HG03571 (cell line): ENCODE measurements at regions not wholly inside any gene's neighbourhood (a gene's known extent, or its start where the extent isn't known, plus 50 kb on each side); places are given as distances from the start of the nearest gene placed in this dataset.

Source experiments
- ATAC-seq: cut with Tn5 transposase; IDR thresholded peaks from one replicate; pipeline ENCODE4 v1.9.1; 2021; ENCODE audit not compliant: unreplicated experiment

DNA sequence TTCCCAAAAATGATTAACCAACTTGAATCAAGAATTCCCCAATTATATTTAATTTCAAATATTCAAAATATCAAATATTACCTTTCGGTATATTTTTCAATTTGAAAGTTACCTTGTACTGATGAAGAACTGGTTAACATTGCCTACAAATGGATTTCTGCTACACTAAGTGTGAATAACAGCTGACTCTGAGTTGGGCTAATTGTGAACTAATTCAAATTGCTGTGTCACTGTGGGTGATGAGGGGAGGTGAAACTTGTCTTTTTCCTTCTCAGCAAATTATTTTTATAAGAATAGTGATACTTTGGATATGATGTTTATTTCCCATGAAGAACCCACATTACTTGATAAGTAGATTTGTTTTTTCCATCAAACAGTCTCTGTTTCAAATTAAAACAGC lies 103.4 kb upstream of the RPS23 start:
- ATAC-seq: no peak

DNA sequence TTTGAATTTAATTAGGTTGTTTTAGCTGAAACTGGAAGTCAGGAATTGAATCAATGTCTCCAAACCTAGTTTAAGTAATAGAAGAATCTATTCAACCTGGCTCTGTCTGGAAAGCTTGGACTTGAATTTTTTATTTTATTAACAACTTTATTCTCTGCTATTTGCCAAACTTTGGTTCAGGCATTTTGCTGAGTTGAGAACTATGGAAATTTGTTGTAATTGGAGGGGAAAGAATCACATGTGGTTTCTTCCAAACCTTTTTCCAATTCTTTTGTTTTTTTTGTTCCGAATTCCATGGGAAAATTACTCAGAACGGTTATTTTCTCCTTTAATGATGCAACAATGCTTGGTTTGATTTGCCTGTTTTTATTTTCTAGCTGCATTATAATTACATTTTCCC lies 98.2 kb upstream of the RPS23 start:
- no peak for ATAC-seq

DNA sequence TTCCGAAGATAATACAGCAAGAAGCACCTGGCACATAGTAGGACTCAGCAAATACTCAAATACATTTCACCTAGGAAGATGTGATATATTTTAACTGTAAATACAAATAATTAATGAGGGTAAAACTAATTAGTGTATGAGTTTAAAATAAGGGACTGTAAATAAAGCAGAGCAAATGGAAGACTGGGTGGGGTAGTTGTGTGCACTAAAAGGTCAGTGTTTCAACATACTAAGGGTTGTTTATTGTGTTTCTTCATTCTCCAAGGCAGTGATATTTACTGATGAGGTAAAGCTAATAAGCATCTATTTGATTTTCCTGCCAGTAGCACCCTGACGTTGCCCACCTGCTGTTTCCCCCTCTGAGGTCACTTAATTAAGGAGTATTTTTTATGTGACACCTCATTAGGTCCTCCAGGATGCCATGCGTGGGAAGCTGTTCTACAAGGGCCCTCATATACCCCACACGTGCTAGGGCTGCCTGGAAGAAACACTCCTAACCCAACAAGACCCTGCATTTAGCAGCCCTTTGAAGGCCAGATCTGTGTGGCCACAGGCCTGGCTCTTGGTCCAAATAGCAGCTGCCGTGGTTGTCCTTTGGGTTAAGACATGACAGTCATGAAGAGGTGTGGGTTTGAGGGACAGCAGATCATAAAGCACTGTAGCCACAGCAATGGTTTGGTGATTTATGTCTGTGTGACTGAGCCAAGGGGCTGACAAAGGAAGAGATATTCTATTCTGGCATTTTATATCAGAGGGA lies 97.5 kb upstream of the RPS23 start:
- no peak for ATAC-seq

DNA sequence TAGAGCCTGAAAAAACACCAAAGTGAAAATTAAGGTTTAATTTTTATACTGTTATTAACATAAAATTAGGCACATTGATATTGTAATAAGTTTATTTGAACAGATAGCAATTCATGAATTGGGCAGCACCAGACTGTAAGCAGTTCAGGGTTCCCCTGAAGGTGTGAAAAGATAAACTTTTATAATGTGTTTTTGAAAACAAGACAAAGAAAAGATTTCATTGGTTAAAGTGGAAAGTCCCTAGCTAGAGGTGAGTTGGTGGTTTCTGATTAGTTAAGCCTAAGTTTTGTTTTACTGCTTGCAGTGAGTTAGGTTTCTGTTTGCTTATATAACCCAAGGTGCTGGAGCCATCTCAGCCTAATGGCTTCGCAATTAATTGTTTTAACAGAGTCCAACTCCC lies 96.5 kb upstream of the RPS23 start:
- ATAC-seq: no peak

DNA sequence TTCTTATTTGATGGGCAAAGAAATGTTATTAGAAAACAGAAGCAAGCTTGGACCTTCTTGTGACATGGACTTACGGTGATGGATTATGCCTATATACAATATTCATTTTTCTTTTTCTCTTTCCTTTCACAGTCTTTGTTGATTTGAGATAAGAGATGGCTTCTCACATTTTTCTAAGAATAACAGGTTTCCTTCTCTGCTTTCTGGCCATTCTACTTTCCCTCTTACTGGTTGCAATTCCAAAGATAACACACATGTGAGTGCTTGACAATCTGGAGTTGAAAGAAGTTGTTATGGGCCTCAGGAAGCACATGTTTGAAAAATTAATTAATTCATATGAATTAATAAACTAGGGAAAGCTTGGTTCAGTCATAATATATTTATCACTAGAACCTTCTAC lies 89.8 kb upstream of the RPS23 start:
- ATAC-seq: no peak

DNA sequence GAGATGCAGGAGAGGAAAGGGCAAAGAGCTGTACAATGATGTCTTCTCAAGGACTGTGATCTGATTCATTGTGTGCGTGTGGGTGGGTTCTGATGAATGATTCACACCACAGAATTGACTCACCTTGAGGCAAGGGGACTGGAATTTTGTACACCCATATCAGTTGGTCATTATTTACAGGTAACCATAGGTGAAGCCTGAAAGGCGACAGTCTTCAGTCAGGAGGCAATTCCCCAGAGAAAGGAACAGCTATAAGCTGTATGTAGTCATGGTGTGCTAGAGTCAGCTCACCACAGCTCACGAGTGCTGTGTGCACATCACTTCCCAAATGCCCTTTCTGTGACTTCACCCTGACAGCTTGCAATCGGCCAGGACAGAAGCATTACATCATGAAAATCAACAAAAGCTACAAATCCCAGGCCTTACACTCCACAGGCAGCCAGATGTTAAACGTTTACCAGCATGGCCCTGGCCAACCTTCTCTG lies 87.6 kb upstream of the RPS23 start:
- ATAC-seq: no peak

DNA sequence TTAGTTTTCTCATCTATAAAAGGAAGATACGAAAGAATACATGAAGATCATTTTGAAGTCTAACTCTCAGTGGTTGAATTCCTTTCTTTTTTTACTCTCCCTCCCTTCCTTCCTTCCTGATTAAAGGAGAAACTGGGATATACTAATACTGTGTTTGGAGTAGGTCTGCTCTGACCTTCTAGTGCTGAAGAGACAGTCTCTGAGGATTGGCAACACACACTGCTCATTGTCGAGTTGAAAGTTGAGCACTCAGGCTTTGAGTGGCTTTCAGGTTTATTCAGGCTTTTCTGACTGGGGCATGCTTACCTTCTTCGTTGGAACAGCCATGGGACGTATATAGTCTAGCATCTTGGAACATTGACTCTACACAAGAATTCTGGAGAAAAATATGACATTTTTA lies 86.9 kb upstream of the RPS23 start:
- ATAC-seq: no peak

DNA sequence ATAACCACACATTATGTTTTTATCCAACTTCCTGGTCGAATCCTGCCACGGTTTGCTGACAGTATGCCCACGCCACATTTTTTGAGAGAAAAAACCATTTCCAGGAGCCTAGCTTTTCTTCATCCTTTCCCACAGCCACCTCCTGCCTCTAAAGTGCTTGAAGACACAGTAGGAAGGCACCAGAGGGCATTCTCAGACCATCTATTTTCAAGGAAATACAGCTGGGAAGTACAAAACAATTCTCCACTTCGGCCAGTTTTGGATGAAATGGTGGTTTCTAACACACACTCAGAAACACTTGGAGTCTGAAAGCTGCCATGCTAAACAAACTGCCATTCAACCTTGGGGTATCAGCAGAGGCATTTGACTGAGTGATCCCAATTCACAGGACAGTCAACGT lies 86.3 kb upstream of the RPS23 start:
- ATAC-seq: no peak

DNA sequence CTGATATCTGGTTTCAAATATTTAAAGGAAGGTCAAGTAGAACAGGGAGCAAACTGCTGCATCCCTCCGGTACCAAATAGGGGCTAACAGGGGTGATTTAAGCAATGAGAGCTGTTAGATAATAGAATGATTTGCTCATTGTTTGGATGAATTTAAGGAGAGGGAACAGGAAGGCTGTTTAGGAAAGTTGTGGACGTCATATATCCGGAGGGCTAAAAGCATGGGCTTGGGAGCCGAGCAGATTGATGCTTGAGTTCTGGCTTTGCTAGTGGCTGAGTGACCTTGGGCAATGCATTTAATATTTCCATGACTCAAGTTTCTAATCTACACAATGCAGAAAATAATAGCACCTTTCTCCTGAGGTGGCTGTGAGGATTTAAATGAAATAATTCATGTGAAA lies 85.4 kb upstream of the RPS23 start:
- ATAC-seq: no peak

DNA sequence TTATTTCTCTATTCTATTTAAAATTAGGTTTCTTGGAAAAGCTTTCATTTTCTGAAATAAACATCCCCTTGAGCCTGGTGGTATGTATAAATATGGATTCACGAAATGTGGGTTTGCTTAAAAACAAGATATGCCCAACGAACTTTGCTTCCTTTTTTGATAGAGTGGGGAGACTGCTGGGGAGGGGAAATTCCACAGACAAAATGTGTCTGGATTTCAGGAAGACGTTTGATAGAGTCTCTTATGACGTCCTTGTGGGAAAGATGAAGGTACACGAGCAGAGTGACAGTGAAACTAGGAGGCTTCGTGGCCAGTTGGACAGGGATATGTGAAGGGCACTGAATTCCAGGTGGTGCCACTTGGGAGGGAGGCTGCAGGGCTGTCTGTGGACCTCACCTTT lies 84.5 kb upstream of the RPS23 start:
- ATAC-seq: no peak

DNA sequence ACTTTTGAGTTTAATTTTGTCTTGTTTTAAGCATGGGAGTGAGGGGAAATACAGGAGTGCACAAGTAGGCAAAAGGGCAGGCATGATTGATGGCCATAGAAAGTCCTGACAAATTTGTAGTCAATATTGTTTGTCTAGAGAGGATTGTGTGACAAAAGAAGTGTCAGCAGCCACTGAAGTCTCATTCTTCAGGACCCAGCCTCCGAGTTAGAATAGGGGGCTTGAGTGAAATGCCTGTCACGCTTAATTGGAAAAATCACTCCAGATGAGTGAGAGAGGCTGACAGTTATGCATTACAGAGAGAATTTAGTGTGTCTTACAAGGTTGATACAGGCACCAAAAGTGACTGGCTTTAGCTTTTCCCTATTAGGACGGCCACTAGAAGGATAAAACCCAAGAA lies 81.9 kb upstream of the RPS23 start:
- ATAC-seq: no peak

DNA sequence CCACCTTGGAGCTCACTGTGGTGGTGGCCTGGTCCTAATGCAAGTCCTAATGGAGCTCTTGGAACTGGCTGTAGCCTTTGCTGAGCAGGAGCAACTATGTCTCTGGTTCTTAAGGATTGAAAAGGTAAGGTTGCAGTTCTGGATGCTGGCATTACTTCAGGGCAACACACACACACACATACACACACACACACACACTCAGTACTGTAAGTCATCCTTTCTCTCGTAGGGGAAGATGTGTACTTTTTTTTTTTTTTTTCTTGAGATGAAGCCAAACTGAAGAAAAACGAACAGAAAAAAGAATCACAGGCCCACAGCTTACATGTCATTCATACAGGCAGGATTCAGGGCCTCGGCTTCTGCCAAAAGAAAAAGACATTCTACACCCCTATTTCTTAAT lies 81.1 kb upstream of the RPS23 start:
- ATAC-seq: no peak

DNA sequence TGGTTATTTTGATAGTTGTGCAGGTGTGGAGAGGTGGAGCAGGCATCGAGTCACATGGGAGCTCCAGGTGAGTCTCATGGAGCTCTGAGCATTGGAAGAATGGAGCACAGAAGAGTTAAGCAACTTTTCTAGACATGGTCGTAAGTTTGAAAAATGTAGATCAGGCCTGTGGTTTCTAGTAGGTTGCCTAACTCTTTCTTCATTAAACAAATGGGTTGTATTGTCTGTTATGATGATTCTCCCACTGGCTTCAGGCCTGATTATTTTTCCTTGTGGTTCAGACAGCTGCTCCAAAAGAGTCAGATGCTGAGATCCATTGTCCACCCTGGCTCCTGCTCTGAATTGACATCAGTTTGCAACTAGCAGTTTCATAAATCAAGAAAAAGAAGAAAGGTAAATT lies 80.3 kb upstream of the RPS23 start:
- ATAC-seq: no peak

DNA sequence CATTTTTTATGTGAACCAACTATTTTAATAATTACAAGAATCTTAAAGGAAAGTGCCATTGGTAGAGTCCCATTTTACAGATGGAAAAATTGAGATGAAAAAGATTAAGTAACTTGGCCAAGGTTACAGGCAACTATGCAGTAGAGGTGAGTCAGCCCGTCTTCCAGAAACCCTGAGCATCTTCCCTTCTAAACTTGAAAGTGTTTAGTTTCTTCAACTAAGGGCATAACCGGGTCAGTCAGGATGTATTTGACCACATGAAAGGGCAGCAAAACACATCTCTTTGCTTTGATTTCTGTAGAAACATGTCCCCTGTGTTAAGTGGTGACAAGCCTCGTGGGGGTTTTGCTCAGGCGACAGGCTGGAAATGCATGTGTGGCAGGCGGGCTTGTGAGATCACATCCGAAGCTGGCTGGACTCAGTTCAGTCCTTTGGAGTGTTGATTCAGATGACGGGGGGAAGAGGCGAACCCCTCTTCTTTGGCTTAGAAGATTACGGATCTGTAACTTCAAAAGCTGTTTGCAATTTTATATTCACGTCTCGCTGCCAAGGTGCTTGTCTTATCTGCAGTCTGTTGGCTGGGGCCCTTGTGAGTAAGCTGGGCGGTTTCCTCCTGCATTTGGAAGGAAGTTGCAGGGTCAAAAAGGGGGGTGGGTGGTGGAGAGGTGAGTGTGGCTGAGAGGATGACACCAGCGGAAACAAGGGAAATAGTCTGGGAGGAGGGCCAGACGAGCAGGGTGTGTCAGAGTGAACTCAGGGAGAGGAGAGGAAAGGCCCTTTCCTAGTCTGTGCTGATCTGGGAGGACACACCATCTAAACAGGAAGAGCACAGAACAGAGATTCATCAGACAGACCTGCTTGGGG lies 78.9 kb upstream of the RPS23 start:
- peak; percentile 41 for ATAC-seq

DNA sequence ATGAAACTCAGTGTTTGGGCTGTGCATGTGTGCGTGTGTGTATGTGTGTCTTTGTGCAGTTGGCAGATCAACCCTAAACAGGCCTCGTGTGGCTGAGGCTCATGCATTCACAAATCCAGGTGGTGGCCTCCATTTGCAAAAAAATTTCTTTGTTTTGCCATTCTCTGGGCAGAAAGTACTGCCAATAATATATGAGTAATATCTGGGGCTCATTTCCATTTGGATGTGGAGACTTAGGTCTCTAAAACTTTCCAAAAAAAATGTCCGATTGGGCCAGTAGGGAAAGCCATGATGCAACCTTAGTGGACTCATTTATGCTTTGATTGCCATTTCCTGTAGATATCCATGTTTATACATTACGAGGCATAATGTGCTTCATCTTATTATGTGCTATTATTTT lies 77.9 kb upstream of the RPS23 start:
- no peak for ATAC-seq

DNA sequence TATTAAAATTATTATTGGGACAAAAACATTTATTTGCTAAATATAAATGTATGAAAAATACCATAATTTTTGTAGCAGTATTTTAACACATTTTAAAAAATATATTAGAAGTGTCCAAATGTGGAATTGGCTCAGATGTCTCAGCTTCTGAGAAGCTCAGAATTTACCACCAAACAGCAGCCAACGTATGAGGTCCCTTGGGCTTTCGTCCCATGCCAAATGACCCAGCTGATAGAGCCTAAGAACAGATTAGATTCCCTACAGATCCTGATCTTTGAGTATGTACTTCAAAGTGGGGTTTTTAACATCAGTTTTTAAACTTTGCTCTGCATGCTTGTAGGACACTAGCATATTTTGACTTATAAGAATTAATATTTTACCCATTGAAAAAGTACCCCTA lies 77.3 kb upstream of the RPS23 start:
- ATAC-seq: no peak

DNA sequence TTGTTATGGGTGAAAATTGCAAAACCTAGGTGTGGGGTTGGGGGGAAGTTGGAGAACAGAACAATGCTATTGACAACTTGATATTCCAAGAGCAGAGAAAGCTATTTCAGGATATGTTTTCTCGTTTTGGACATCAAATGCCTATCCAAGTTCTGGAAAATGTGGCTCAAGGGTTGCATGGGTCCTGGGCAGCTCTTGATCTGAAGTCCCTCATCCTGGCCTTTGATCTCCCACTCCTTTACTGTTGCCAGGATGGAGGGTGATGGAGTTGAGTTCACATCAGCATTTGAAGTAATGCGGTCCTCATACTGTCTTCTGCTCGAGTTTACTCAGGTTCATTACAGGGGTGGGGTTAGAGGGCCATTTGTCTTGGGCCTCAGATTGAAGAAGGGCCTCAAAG lies 76.9 kb upstream of the RPS23 start:
- no peak for ATAC-seq

DNA sequence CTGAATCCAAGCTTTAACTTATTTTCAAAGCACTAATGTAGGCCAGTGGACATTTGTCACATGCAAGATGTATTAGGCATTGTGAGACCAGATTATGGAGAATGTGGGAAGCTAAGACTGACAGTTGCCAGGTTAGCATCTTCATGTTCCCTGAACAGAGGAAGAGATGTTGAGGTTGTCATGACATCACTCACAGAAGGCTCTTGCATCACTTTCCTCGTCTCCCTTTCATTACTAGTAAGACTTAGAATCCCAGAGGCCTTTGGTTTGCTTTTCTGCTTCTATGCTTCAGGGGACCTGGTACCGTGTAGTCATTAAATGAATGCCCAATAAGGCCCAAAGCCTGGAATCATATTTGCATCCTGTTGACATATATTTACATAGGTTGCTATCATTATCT lies 76.4 kb upstream of the RPS23 start:
- no peak for ATAC-seq

DNA sequence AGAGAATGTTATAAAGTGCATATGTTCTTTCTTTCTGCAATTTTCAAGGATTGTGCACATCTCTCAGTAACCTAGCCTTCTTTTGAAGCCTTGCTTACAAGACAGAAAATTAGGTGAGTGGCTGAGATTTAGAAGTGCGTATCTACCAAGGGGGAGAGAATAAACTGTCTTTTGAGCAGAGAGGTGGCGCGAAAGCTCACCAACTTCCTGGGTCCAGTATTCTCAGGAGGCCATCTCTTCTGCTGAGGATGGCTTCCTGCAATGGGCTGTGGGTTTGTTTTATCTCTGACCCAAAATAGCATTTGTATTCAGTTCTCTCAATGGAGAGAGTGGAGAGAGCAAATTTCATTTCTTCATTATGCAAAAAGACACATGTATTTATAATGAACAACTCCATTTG lies 75.4 kb upstream of the RPS23 start:
- ATAC-seq: no peak

DNA sequence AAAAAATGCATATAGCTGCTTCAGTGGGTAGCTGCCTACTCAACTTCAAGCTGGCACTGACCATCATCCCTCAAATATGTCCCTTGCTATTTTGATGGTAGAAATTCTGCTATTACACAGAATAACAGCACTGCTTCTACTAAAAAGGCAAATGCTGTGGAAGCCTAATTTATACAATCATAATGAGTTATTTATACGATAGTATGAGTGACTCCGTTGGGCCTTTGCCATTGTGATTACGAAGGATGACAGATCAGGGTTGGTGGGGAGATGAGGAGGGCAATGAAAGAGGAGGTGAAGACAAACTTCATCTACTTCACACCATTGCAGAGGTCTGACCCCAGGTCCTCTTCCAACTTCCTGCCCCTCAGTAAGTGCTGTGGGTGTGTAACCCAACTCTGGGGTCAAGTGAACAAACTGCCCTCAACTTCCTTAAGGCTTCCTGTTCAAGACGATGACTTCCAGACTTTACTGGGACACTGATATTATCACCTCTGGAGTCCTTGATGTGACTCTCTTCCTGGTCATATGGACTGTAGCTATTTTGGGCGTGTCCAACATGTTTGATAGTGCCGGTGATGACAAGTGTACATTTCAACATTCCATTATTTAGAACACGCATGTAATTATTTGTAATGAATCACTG lies 74.1 kb upstream of the RPS23 start:
- no peak for ATAC-seq

DNA sequence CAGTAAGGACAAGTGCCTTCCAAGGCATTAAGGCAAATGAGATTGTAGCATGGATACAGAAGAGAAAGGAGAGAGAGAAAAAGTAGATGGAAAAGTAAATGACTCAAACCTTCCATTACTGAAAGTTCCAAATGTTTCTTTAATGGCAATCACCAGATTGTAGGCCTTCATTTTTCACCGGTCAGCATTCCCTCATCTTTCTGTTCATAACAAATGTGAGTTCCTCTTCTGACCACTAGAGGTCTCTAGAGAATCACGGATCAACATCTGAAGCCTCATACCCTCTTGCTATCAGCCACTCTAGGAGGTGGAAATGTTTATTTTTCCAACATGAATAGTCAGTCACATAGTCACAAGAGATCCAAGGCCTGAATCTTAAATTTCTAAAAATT lies 73.6 kb upstream of the RPS23 start:
- ATAC-seq: no peak

DNA sequence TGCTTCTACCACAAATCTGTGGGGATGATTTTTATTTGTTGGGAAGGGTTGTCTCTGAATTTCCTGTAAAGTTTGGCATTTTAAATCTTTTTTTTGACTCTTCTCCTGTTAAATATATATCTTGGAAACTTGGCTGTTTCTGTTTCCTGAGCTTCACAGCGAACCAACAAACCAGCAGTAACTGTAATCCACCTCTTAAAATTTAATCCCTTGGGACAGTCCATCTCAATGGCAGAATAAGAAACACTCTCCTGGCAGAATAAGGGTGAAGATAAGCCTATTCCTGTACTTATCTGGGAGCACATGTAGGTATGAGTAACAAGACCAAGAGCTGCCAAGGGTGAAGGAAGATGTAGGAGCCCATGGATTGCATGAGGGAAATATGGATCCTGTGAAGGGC lies 73.1 kb upstream of the RPS23 start:
- ATAC-seq: no peak
